ENCODE measurements at regions not wholly inside any gene's neighbourhood (a gene's known extent, or its start where the extent isn't known, plus 50 kb on each side); places are given as distances from the start of the nearest gene placed in this dataset.
A peak's percentile ranks its signal among the peaks of the same experiment; 100 is the strongest.

DNA sequence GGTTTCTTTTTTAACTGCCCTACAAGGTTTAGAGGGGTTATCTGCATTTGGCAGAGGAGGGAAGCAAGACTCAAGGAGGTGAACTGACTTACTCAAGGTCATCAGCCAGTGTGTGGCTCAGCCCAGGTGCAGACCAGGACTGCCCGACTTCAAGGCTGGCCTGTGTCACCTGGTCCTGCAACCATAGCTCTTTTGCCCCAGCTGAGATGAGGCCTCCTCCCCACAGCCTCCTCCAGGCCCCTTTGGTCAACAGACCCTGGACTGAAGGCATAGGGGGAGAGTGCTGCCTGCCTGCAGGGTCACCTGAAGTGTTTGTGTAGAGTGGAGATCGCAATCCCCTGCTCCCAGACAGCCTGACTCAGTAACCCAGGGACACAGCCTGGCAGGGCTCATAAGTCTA, 168.5 kb upstream of the GLI2 start:
- no peaks in the 10 kb centered on the region for H3K36me3 ChIP-seq
- no peaks in the 10 kb centered on the region for H3K27me3 ChIP-seq
- no peak overlapping the region for H3K27ac ChIP-seq
- TF ChIP-seq, protein P1, sequence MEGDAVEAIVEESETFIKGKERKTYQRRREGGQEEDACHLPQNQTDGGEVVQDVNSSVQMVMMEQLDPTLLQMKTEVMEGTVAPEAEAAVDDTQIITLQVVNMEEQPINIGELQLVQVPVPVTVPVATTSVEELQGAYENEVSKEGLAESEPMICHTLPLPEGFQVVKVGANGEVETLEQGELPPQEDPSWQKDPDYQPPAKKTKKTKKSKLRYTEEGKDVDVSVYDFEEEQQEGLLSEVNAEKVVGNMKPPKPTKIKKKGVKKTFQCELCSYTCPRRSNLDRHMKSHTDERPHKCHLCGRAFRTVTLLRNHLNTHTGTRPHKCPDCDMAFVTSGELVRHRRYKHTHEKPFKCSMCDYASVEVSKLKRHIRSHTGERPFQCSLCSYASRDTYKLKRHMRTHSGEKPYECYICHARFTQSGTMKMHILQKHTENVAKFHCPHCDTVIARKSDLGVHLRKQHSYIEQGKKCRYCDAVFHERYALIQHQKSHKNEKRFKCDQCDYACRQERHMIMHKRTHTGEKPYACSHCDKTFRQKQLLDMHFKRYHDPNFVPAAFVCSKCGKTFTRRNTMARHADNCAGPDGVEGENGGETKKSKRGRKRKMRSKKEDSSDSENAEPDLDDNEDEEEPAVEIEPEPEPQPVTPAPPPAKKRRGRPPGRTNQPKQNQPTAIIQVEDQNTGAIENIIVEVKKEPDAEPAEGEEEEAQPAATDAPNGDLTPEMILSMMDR (IDR thresholded peaks at IDR 0.05): no peak
- no peak for TF ChIP-seq POLR2A (IDR thresholded peaks at IDR 0.05)
- DNase-seq (peak in 2 of 3 donors; percentile 5 to 21), ATAC-seq (no peak)
- 100% methylated on average over 1 of the region's 2 CpGs for WGBS (ENCODE audit: insufficient coverage, low coverage, low lambda C conversion rate, missing lambda C conversion rate)
- no peak overlapping the region for H3K4me3 ChIP-seq
- intact Hi-C loops (cut with DNase I): loop anchor here in 1 of 2 donors (10.0 kb wide), 1 partner anchor 108 kb away; no protein-coding TSS in a partner anchor
- H3K9me3 ChIP-seq: no peaks in the 10 kb centered on the region
- peaks cover 0 to 12% (median 4%) of the 10 kb centered on the region in 4 donors for H3K4me1 ChIP-seq

DNA sequence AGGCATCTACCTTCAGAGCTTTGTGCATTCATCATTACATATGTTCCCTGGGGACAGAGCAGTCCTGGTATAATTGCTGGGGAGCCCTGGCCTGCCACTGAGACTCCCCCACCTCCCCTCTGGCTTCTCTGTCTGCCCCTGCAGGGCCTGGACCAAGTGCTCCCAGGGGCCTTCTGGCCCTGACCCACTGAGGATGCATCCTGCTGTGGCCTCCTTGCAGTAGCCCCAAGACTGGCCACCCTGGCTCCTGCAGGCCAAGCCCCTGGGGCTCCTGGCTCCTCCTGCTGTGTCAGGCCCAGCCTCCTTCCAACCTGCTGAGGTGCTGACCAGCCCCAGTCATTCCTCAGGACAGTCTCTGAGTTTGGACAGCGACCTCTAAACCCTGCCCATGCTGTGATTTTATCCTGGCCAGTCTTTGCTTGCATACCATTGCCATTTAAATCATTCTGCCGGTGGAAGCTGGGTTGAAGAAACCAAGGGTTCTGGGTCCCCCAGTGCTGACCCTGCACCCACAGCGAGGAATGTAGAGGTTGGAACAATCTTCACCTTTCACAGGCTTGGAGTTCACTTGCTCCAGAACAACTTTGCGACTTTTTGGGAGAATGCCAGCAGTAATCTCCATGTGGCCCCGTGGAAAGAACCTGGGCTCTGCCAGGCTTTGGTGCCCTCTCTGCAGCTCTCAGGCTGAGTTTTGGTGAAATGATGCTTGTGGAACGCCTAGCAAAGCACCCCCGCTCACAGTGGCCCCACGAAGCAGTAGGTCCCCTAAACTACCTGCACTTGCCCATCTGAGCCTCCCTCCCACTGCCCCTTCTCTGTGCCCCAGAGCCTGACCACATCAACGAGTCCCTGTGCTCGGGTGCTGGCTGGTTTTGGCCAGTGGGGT, 167.3 kb upstream of the GLI2 start:
- intact Hi-C loops (cut with DNase I): loop anchor here in 1 of 2 donors (10.0 kb wide), 1 partner anchor 106 kb away; no protein-coding TSS in a partner anchor
- no peak for TF ChIP-seq POLR2A (IDR thresholded peaks at IDR 0.05)
- TF ChIP-seq, protein P1 (IDR thresholded peaks at IDR 0.05): no peak
- peak in 1 of 3 donors; percentile 36 for DNase-seq
- no peak for ATAC-seq
- H3K36me3 ChIP-seq: no peaks in the 10 kb centered on the region
- peaks cover 0 to 12% (median 4%) of the 10 kb centered on the region in 4 donors for H3K4me1 ChIP-seq
- WGBS (ENCODE audit: insufficient coverage, low coverage, low lambda C conversion rate, missing lambda C conversion rate): 89% methylated on average over 5 of the region's 10 CpGs
- H3K4me3 ChIP-seq: no peak overlapping the region
- H3K27ac ChIP-seq: no peak overlapping the region
- H3K9me3 ChIP-seq: no peaks in the 10 kb centered on the region
- no peaks in the 10 kb centered on the region for H3K27me3 ChIP-seq

DNA sequence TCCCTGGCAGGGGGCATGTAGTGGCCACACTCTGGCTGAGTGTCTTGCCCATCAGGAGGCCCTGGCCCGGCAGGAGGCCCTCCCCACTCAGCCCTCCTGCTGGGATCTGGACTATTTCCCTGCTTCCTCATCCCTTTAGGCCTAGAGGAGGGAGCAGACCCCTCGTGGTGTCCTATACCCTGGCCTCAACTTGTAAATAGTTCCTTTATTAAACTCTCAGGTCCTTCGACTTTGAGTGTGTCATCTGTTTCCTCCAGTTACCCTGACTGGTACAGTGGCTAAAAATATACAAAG, 166.7 kb upstream of the GLI2 start:
- intact Hi-C loops (cut with DNase I): loop anchor here in 1 of 2 donors (10.0 kb wide), 1 partner anchor 106 kb away; no protein-coding TSS in a partner anchor
- H3K9me3 ChIP-seq: no peaks in the 10 kb centered on the region
- no peak for DNase-seq
- no peak overlapping the region for H3K27ac ChIP-seq
- peaks cover 0 to 12% (median 4%) of the 10 kb centered on the region in 4 donors for H3K4me1 ChIP-seq
- no peak overlapping the region for H3K4me3 ChIP-seq
- no peaks in the 10 kb centered on the region for H3K27me3 ChIP-seq
- TF ChIP-seq, protein P1 (IDR thresholded peaks at IDR 0.05): no peak
- no peak for TF ChIP-seq POLR2A (IDR thresholded peaks at IDR 0.05)
- ATAC-seq: no peak
- no peaks in the 10 kb centered on the region for H3K36me3 ChIP-seq
- 58% methylated on average over 2 of the region's 3 CpGs for WGBS (ENCODE audit: insufficient coverage, low coverage, low lambda C conversion rate, missing lambda C conversion rate)

DNA sequence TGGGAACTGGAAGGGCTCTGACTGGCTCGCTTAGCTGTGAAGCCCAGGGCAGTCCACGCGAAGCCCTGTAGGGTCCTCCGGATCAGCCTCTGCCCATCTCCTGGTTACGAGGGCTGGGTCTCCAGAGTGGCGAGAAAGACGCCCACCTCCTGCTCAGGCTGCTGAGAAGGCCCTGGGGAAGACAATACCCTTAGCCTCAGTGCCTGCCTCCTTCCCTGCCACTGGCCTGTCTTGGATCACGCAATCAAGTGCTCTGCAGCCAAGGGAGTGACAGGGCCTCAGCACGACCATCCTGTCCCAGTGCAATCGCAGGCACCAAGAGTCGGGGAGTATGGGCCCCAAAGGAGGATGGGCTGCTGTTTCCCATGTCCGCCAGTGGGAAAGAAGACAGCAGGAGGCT, 165.7 kb upstream of the GLI2 start:
- H3K27ac ChIP-seq: no peak overlapping the region
- H3K4me1 ChIP-seq: peaks cover 0 to 12% (median 4%) of the 10 kb centered on the region in 4 donors
- peak in 1 of 3 donors; percentile 42 for DNase-seq
- 94% methylated on average over 3 of the region's 12 CpGs for WGBS (ENCODE audit: insufficient coverage, low coverage, low lambda C conversion rate, missing lambda C conversion rate)
- ATAC-seq: no peak
- no peak overlapping the region for H3K4me3 ChIP-seq
- TF ChIP-seq, protein P1 (IDR thresholded peaks at IDR 0.05): no peak
- no peak for TF ChIP-seq POLR2A (IDR thresholded peaks at IDR 0.05)
- no peaks in the 10 kb centered on the region for H3K9me3 ChIP-seq
- intact Hi-C loops (cut with DNase I): no loop called here
- no peaks in the 10 kb centered on the region for H3K27me3 ChIP-seq
- no peaks in the 10 kb centered on the region for H3K36me3 ChIP-seq
